G401.6 (cell line): ENCODE measurements at regions not wholly inside any gene's neighbourhood (a gene's known extent, or its start where the extent isn't known, plus 50 kb on each side); places are given as distances from the start of the nearest gene placed in this dataset.

Source experiments
- FAIRE-seq: peaks from 2 replicates; lab custom pipeline; 2012; peaks lifted over from hg19 to GRCh38; lab: Jason Lieb, UNC

DNA sequence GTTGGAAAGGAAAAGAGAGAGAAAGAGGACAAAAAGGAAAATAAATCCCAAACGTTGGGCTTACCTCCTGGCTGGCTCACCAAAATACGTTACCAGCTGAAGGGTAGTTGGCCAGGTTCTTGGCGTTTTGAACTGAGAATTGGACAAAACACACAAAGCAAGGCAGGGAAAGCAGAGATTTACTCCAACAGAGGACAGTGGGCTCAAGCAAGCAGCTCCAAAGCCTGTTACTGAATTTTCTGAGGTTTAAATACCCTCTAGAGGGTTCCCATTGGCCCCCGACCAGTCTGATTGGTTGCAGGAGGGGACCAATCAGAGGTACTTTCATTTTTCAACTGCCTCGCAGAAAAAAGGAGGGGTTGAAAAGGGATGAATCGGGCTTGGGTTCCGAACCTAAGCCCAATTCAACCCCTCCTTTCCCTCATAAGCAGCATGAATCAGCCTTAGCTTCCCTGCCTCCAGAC is 55.6 kb upstream of the ALOX12 start:
- no peak for FAIRE-seq

DNA sequence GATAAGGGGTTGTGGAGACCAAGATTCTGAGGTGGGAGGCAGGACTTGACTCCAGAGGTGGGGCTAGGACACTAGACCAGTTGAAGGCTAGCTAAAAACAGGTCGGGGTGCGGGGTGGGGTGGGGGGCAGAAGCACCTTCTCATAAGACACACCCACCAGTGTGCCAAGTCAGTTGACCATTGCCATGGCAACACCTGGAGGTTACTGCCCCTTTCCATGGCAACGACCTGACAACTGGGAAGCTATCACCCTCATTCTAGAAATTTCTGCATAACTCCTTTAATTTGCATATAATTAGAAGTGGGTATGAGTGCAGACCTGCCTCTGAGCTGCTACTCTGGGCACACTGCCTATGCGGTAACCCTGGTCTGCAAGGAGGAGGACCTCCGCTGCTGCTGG is 53.9 kb upstream of the ALOX12 start:
- FAIRE-seq, result no peak

DNA sequence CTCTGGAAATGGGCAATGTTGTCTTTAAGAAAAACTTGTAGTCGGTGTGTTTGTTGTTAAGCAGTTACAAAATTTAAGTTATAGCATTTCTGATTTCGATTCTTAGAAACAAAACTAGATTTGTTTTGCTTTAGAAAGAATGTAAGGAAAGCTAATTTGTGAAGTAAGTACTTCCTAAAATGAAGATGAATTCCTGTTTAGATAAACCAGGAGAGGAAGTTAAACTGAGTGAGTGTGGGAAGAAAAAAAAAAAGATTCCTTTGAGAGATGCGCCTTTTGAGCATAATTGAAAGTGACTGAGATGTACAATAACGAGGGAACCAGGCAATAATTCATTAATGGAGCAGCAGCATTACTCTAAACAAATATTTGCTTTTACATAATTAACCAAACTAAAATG is 52.4 kb upstream of the ALOX12 start:
- peak; percentile 23 for FAIRE-seq
